OCI-LY3 (cell line): ENCODE measurements at regions not wholly inside any gene's neighbourhood (a gene's known extent, or its start where the extent isn't known, plus 50 kb on each side); places are given as distances from the start of the nearest gene placed in this dataset.

Experiments used
- CTCF ChIP-seq: fragments of 200-600, 300-600 bp; sonication (generic); IDR thresholded peaks from 2 replicates; pipeline ENCODE4 v1.5.1; 2014; ENCODE audit warnings: antibody characterized with exemption, low read length, low read depth
- EZH2phosphoT487 ChIP-seq: fragments of 200-600 bp; shearing (Covaris generic); IDR thresholded peaks from 2 replicates; pipeline ENCODE4 v1.6.1; 2018; ENCODE audit warnings: antibody characterized with exemption, mixed run types, low read depth

- TF ChIP-seq CTCF (peak; percentile 72), EZH2phosphoT487 (no peak)
These were observed 128.0 kb downstream of the NDUFA12 start for GRCh38 chr12:94875525-94875924.
